ENCODE measurements at regions not wholly inside any gene's neighbourhood (a gene's known extent, or its start where the extent isn't known, plus 50 kb on each side); places are given as distances from the start of the nearest gene placed in this dataset.

DNA sequence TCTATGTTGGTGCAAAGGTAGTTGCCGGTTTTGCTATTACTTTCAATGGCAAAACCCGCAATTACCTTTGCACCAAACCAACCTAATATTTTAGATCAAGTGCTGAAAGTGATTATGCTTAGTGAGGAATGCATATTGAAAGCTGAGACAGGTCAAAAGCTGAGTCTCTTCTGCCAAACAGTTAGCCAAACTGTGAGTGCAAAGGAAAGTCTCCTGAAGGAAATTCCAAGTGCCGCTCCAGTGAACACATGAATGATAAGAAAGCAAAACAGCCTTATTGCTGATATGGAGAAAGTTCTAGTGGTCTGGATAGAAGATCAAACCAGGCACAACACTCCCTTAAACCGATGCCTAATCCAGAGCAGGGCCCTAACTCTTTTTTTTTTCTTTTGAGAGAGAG, 83.1 kb upstream of the ERRFI1 start:
- TF ChIP-seq, protein P1, sequence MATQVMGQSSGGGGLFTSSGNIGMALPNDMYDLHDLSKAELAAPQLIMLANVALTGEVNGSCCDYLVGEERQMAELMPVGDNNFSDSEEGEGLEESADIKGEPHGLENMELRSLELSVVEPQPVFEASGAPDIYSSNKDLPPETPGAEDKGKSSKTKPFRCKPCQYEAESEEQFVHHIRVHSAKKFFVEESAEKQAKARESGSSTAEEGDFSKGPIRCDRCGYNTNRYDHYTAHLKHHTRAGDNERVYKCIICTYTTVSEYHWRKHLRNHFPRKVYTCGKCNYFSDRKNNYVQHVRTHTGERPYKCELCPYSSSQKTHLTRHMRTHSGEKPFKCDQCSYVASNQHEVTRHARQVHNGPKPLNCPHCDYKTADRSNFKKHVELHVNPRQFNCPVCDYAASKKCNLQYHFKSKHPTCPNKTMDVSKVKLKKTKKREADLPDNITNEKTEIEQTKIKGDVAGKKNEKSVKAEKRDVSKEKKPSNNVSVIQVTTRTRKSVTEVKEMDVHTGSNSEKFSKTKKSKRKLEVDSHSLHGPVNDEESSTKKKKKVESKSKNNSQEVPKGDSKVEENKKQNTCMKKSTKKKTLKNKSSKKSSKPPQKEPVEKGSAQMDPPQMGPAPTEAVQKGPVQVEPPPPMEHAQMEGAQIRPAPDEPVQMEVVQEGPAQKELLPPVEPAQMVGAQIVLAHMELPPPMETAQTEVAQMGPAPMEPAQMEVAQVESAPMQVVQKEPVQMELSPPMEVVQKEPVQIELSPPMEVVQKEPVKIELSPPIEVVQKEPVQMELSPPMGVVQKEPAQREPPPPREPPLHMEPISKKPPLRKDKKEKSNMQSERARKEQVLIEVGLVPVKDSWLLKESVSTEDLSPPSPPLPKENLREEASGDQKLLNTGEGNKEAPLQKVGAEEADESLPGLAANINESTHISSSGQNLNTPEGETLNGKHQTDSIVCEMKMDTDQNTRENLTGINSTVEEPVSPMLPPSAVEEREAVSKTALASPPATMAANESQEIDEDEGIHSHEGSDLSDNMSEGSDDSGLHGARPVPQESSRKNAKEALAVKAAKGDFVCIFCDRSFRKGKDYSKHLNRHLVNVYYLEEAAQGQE (IDR thresholded peaks at IDR 0.05; ENCODE audit: low read depth), result no peak
- TF ChIP-seq, protein P2, sequence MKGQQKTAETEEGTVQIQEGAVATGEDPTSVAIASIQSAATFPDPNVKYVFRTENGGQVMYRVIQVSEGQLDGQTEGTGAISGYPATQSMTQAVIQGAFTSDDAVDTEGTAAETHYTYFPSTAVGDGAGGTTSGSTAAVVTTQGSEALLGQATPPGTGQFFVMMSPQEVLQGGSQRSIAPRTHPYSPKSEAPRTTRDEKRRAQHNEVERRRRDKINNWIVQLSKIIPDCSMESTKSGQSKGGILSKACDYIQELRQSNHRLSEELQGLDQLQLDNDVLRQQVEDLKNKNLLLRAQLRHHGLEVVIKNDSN (IDR thresholded peaks at IDR 0.05), result no peak
- TF ChIP-seq EP300 (IDR thresholded peaks at IDR 0.05; ENCODE audit: borderline replicate concordance) (no peak), TCF12 (IDR thresholded peaks at IDR 0.05; ENCODE audit: low read depth) (no peak), TAF1 (IDR thresholded peaks at IDR 0.05; ENCODE audit: low read depth) (no peak), FOXM1 (IDR thresholded peaks at IDR 0.05; ENCODE audit: borderline replicate concordance, low read depth) (no peak), CREB1 (IDR thresholded peaks at IDR 0.05; ENCODE audit: low read depth) (no peak), RAD21 (IDR thresholded peaks at IDR 0.05; ENCODE audit: low read depth) (no peak), NFIC (IDR thresholded peaks at IDR 0.05) (no peak), EGR1 (IDR thresholded peaks at IDR 0.05) (no peak)
- TF ChIP-seq, protein P3, sequence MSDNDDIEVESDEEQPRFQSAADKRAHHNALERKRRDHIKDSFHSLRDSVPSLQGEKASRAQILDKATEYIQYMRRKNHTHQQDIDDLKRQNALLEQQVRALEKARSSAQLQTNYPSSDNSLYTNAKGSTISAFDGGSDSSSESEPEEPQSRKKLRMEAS (IDR thresholded peaks at IDR 0.05), result no peak

DNA sequence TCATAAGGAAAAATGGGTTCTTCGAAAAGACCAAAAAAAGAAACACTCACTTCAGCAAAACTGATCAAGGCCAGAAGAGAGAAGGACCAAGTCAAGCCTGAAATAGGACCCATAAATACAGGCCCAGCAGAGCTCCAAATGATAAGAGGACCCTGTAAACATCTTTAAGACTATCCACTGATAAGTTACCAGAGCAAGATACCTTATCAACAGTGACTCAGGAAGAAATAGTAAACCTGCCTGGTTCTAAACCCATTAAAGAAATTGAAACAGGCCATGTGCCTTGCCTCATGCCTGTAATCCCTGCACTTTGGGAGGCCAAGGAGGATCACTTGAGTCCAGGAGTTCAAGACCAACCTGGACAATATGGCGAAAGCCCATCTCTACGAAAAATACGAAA, 81.8 kb upstream of the ERRFI1 start:
- TF ChIP-seq ZBTB7A (IDR thresholded peaks at IDR 0.05; ENCODE audit: low read depth) (no peak), TCF12 (IDR thresholded peaks at IDR 0.05; ENCODE audit: low read depth) (no peak), FOXM1 (IDR thresholded peaks at IDR 0.05; ENCODE audit: borderline replicate concordance, low read depth) (no peak), CREB1 (IDR thresholded peaks at IDR 0.05; ENCODE audit: low read depth) (no peak), TAF1 (IDR thresholded peaks at IDR 0.05; ENCODE audit: low read depth) (no peak), CEBPB (IDR thresholded peaks at IDR 0.05) (no peak), TEAD4 (IDR thresholded peaks at IDR 0.05) (no peak)
- TF ChIP-seq, protein P2 (IDR thresholded peaks at IDR 0.05), result no peak
- TF ChIP-seq, protein P3 (IDR thresholded peaks at IDR 0.05), result no peak

DNA sequence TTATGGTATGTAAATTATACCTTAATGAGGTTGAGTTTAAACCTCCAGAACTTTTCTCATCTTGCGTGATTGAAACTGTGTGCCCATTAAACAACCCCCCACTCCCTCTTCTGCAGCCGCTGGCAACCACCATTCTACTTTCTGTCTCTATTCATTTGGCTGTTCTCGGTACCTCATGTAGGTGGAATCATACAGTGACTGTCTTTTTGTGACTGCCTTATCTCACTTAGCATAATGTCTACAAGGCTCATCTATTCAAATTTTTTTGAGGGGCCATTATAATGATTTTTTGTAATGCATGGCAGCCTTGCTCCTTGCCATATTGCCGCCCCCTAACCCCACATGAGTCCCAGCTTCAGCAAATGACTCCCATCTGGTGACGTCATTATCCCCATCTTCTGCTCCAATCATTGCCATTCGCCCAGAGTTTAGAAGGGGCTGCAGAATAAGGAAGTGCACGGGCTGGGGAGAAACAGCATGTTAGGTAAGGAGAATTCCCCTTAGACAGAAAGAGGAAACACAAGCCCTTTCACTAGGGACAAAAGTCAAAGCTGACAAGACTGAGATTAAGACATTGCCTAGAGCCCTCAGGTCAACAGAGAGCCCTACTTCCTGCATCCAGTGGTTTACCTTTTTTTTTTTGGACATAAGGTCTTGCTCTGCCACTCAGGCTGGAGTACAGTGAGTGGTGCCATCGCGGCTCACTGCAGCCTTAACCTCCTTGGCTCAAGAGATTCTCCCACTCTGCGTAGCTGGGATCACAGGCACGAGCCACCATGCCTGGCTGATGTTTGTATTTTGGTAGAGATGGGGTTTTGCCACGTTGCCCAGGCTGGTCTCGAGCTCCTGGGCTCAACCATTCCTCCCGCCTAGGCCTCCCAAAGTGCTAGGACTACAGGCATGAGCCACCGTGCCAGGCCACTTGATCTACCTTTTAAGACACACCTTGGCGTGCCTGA, 78.4 kb upstream of the ERRFI1 start:
- TF ChIP-seq CEBPB (IDR thresholded peaks at IDR 0.05) (no peak), TEAD4 (IDR thresholded peaks at IDR 0.05) (no peak), TCF12 (IDR thresholded peaks at IDR 0.05; ENCODE audit: low read depth) (no peak), TAF1 (IDR thresholded peaks at IDR 0.05; ENCODE audit: low read depth) (no peak), EGR1 (IDR thresholded peaks at IDR 0.05) (no peak), CREB1 (IDR thresholded peaks at IDR 0.05; ENCODE audit: low read depth) (no peak), NFIC (IDR thresholded peaks at IDR 0.05) (no peak), ZBTB7A (IDR thresholded peaks at IDR 0.05; ENCODE audit: low read depth) (no peak), YY1 (IDR thresholded peaks at IDR 0.05; ENCODE audit: low read depth) (no peak), FOXM1 (IDR thresholded peaks at IDR 0.05; ENCODE audit: borderline replicate concordance, low read depth) (no peak), RAD21 (IDR thresholded peaks at IDR 0.05; ENCODE audit: low read depth) (no peak)
- TF ChIP-seq, protein P3 (IDR thresholded peaks at IDR 0.05), result no peak
- TF ChIP-seq, protein P2 (IDR thresholded peaks at IDR 0.05), result no peak
- TF ChIP-seq, protein P1 (IDR thresholded peaks at IDR 0.05; ENCODE audit: low read depth), result no peak

DNA sequence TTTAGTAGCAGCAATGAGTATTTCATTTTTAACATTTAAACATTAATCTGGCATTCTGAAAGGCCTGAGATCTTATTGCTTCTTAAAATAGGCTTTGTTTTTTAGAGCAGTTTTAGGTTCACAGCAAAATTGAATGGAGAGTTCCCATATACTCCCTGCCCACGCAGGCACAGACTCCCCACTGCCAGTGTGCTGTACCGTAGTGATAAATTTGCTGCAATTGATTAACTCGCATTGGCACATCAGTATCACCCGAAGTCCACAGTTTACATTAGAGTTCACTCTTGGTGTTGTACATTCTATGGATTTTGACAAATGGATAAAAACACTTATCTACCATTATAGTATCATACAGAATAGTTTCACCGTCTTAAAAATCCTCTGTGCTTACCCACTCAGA, 71.8 kb upstream of the ERRFI1 start:
- TF ChIP-seq EP300 (IDR thresholded peaks at IDR 0.05; ENCODE audit: borderline replicate concordance), result no peak
- no peak for TF ChIP-seq TAF1 (IDR thresholded peaks at IDR 0.05; ENCODE audit: low read depth)
- TF ChIP-seq, protein P2 (IDR thresholded peaks at IDR 0.05), result no peak
- TF ChIP-seq, protein P1 (IDR thresholded peaks at IDR 0.05; ENCODE audit: low read depth), result no peak
- TF ChIP-seq EGR1 (IDR thresholded peaks at IDR 0.05), result 0 out of 2 replicates have a peak, but pooled peaks have one; percentile 8

All from Ishikawa (cell line).